GM12873 (cell line): ENCODE measurements at regions not wholly inside any gene's neighbourhood (a gene's known extent, or its start where the extent isn't known, plus 50 kb on each side); places are given as distances from the start of the nearest gene placed in this dataset.

Experiments used
- CTCF ChIP-seq: IDR thresholded peaks from 2 replicates; pipeline ENCODE4 v1.5.1; 2012; ENCODE audit warnings: low read depth, mild to moderate bottlenecking, moderate library complexity, low read length, control low read depth; ENCODE audit not compliant: insufficient read depth; ENCODE audit errors: missing control alignments

- no peak for TF ChIP-seq CTCF
These were observed 156.9 kb upstream of the MYCN start for GRCh38 chr2:15783489-15783888.

GRCh38 chr2:15784106-15784885 lies 156.1 kb upstream of the MYCN start:
- no peak for TF ChIP-seq CTCF

- TF ChIP-seq CTCF = no peak
These were observed 155.2 kb upstream of the MYCN start for GRCh38 chr2:15784886-15785801.

GRCh38 chr2:15786003-15786654 lies 154.2 kb upstream of the MYCN start:
- TF ChIP-seq CTCF = no peak

- no peak for TF ChIP-seq CTCF
These were observed 153.4 kb upstream of the MYCN start for GRCh38 chr2:15786901-15787300.

GRCh38 chr2:15787535-15788454 lies 152.6 kb upstream of the MYCN start:
- no peak for TF ChIP-seq CTCF
